ENCODE measurements at regions not wholly inside any gene's neighbourhood (a gene's known extent, or its start where the extent isn't known, plus 50 kb on each side); places are given as distances from the start of the nearest gene placed in this dataset.

GRCh38 chr11:112812729-112813128 lies 148.5 kb upstream of the NCAM1 start:
- no peaks in the 10 kb centered on the region for H3K27me3 ChIP-seq
- no peaks in the 10 kb centered on the region for H3K36me3 ChIP-seq
- DNase-seq, result no peak
- intact Hi-C loops (cut with DNase I), result no loop called here
- no peaks in the 10 kb centered on the region for H3K4me1 ChIP-seq
- H3K4me3 ChIP-seq, result no peak overlapping the region
- no peaks in the 10 kb centered on the region for H3K9me3 ChIP-seq
- H3K27ac ChIP-seq, result no peak overlapping the region
- WGBS, 2 donors, result 32 to 50% methylated on average over 2 of the region's 2 CpGs
- no peak for TF ChIP-seq POLR2A (IDR thresholded peaks at IDR 0.05)
- no peak for TF ChIP-seq CTCF (IDR thresholded peaks at IDR 0.05)

GRCh38 chr11:112814168-112814567 lies 147.1 kb upstream of the NCAM1 start:
- intact Hi-C loops (cut with DNase I), result no loop called here
- Histone ChIP-seq H3K4me3 (no peak overlapping the region), H3K4me1 (no peaks in the 10 kb centered on the region), H3K27ac (no peak overlapping the region), H3K27me3 (no peaks in the 10 kb centered on the region), H3K36me3 (no peaks in the 10 kb centered on the region), H3K9me3 (no peaks in the 10 kb centered on the region)
- DNase-seq, result no peak
- TF ChIP-seq CTCF (IDR thresholded peaks at IDR 0.05) (no peak), POLR2A (IDR thresholded peaks at IDR 0.05) (no peak)
- WGBS, 2 donors, result 79 to 81% methylated on average over 4 of the region's 4 CpGs

- Histone ChIP-seq H3K4me1 (no peaks in the 10 kb centered on the region), H3K27ac (no peak overlapping the region), H3K9me3 (no peaks in the 10 kb centered on the region), H3K4me3 (no peak overlapping the region), H3K36me3 (no peaks in the 10 kb centered on the region), H3K27me3 (peaks cover 0 to 7% (median 0%) of the 10 kb centered on the region in 4 donors)
- no peak for DNase-seq
- whole genome bisulfite sequencing, 2 donors, result 84 to 87% methylated on average over 3 of the region's 3 CpGs
- intact Hi-C loops (cut with DNase I), result no loop called here
- TF ChIP-seq POLR2A (IDR thresholded peaks at IDR 0.05), result no peak
- no peak for TF ChIP-seq CTCF (IDR thresholded peaks at IDR 0.05)
These were observed 143.8 kb upstream of the NCAM1 start for GRCh38 chr11:112817376-112817775.

GRCh38 chr11:112822478-112823274 lies 138.5 kb upstream of the NCAM1 start:
- Histone ChIP-seq H3K4me1 (no peaks in the 10 kb centered on the region), H3K27ac (no peak overlapping the region), H3K27me3 (peaks cover 0 to 13% (median 0%) of the 10 kb centered on the region in 4 donors), H3K4me3 (no peak overlapping the region), H3K36me3 (no peaks in the 10 kb centered on the region), H3K9me3 (no peaks in the 10 kb centered on the region)
- 24 to 58% methylated on average over 3 of the region's 3 CpGs for WGBS, 2 donors
- no peak for TF ChIP-seq CTCF (IDR thresholded peaks at IDR 0.05)
- TF ChIP-seq POLR2A (IDR thresholded peaks at IDR 0.05), result no peak
- DNase-seq, result no peak
- intact Hi-C loops (cut with DNase I), result no loop called here

- no peak overlapping the region for H3K4me3 ChIP-seq
- H3K36me3 ChIP-seq, result no peaks in the 10 kb centered on the region
- H3K27me3 ChIP-seq, result peaks cover 0 to 9% (median 0%) of the 10 kb centered on the region in 4 donors
- DNase-seq, result no peak
- no peaks in the 10 kb centered on the region for H3K9me3 ChIP-seq
- no peak overlapping the region for H3K27ac ChIP-seq
- intact Hi-C loops (cut with DNase I), result no loop called here
- no peaks in the 10 kb centered on the region for H3K4me1 ChIP-seq
- TF ChIP-seq CTCF (IDR thresholded peaks at IDR 0.05) (no peak), POLR2A (IDR thresholded peaks at IDR 0.05) (no peak)
- 45 to 65% methylated on average over 3 of the region's 3 CpGs for WGBS, 2 donors
These were observed 135.2 kb upstream of the NCAM1 start for GRCh38 chr11:112826026-112826425.
